ENCODE measurements at regions not wholly inside any gene's neighbourhood (a gene's known extent, or its start where the extent isn't known, plus 50 kb on each side); places are given as distances from the start of the nearest gene placed in this dataset.

DNA sequence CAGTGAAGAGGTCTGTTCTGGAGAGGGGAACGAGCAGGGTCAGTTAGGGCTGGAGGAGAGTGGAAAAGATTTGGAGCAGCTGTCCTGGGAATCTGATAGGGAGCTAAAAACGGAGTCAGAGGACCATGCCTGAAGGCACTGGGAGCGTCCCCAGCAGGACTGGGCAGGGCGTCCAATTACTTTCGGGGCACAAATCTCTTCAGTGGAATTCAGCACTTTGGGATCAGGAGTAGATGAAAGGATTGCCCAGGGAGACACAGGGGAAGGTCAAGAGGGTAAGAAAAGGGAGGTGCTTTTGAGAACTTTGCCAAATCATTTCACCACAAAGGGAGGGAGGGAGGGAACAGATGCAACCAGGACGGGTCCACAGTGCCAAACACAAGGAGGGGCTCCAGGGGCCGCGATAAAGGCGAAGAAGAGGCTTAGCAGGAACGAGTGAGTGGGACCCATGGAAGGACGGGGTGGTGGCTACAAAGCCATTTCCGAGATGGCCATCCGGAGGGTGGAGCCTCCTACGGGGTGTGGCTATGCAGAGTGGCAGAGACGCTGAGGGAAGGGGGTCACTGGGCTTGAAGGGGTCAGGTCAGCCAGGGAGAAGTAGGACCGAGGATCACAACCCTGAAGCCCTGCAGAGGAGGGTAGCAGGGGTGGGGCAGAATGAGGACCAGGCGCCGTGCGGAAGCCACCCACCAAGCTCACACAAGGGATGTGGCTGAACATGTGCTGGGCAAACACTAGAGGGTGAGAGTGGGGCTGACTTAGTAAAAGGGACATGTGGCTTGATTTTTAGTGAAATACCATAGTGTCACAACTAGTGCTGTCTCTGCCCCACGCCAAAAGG lies 180.0 kb upstream of the RREB1 start:
- no peak for DNase-seq

DNA sequence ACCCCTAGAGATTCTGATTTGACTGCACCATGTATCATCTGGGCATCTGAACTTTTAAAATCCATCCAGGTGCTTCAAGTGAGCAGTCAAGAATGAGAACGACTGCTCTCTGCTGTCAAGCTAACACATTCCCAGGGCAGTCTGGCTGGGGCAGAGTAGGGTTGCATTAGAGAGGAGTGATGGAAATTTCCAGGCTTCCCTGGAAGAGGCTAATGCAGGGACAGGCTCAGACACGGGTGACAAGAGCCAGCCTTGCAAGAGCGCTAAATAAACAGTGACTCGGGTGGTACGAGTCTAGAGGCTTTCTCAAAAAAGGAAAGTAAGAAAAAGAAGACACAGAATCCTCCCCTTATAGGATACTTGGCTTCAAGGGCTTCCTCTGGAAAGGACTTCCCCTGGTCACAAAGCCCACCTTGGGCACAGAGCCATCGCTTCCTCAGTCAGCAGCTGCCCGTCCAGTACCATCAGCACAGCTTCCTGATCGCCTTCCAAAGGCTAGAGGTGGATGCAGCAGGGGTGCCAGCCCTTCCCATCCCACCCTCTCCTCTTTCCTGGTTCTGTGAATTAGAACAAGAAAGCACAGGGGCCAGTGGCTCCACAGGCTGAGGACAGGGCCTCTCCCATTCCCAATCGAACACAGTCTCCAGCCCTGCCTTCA lies 177.4 kb upstream of the RREB1 start:
- Histone ChIP-seq H3K36me3 (no peaks in the 10 kb centered on the region), H3K4me1 (no peaks in the 10 kb centered on the region), H3K4me3 (no peak overlapping the region), H3K27me3 (no peaks in the 10 kb centered on the region), H3K27ac (no peak overlapping the region), H3K9me3 (no peaks in the 10 kb centered on the region)
- WGBS, 2 donors = 86 to 87% methylated on average over 9 of the region's 9 CpGs
- DNase-seq = no peak
- TF ChIP-seq POLR2AphosphoS5 (IDR thresholded peaks at IDR 0.05) (no peak), EP300 (IDR thresholded peaks at IDR 0.05) (no peak), POLR2A (IDR thresholded peaks at IDR 0.05) (no peak)
- TF ChIP-seq, protein P1, sequence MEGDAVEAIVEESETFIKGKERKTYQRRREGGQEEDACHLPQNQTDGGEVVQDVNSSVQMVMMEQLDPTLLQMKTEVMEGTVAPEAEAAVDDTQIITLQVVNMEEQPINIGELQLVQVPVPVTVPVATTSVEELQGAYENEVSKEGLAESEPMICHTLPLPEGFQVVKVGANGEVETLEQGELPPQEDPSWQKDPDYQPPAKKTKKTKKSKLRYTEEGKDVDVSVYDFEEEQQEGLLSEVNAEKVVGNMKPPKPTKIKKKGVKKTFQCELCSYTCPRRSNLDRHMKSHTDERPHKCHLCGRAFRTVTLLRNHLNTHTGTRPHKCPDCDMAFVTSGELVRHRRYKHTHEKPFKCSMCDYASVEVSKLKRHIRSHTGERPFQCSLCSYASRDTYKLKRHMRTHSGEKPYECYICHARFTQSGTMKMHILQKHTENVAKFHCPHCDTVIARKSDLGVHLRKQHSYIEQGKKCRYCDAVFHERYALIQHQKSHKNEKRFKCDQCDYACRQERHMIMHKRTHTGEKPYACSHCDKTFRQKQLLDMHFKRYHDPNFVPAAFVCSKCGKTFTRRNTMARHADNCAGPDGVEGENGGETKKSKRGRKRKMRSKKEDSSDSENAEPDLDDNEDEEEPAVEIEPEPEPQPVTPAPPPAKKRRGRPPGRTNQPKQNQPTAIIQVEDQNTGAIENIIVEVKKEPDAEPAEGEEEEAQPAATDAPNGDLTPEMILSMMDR (IDR thresholded peaks at IDR 0.05) = no peak
- intact Hi-C loops (cut with DNase I) = no loop called here

More for the DNA sequence above, 180.0 kb upstream of the RREB1 start:
- WGBS, 2 donors = 78 to 82% methylated on average over 20 of the region's 20 CpGs
- H3K36me3 ChIP-seq = no peaks in the 10 kb centered on the region
- H3K4me1 ChIP-seq = no peaks in the 10 kb centered on the region
- H3K27me3 ChIP-seq = no peaks in the 10 kb centered on the region
- H3K9me3 ChIP-seq = no peaks in the 10 kb centered on the region
- no peak overlapping the region for H3K4me3 ChIP-seq
- intact Hi-C loops (cut with DNase I) = no loop called here
- TF ChIP-seq EP300 (IDR thresholded peaks at IDR 0.05) (no peak), POLR2A (IDR thresholded peaks at IDR 0.05) (no peak), POLR2AphosphoS5 (IDR thresholded peaks at IDR 0.05) (no peak)
- TF ChIP-seq, protein P1 (IDR thresholded peaks at IDR 0.05) = no peak
- H3K27ac ChIP-seq = no peak overlapping the region

GRCh38 chr6:6931071-6932025 lies 176.4 kb upstream of the RREB1 start:
- DNase-seq = no peak
- TF ChIP-seq, protein P1 (IDR thresholded peaks at IDR 0.05) = no peak
- TF ChIP-seq EP300 (IDR thresholded peaks at IDR 0.05) (no peak), POLR2AphosphoS5 (IDR thresholded peaks at IDR 0.05) (no peak), POLR2A (IDR thresholded peaks at IDR 0.05) (no peak)
- Histone ChIP-seq H3K36me3 (no peaks in the 10 kb centered on the region), H3K9me3 (no peaks in the 10 kb centered on the region), H3K4me3 (no peak overlapping the region), H3K4me1 (no peaks in the 10 kb centered on the region), H3K27me3 (no peaks in the 10 kb centered on the region), H3K27ac (no peak overlapping the region)
- intact Hi-C loops (cut with DNase I) = no loop called here
- WGBS, 2 donors = 71 to 73% methylated on average over 9 of the region's 9 CpGs

GRCh38 chr6:6932341-6932740 lies 175.4 kb upstream of the RREB1 start:
- no peak for TF ChIP-seq POLR2AphosphoS5 (IDR thresholded peaks at IDR 0.05)
- no peak for TF ChIP-seq EP300 (IDR thresholded peaks at IDR 0.05)
- TF ChIP-seq POLR2A (IDR thresholded peaks at IDR 0.05) = no peak
- TF ChIP-seq, protein P1 (IDR thresholded peaks at IDR 0.05) = no peak
- WGBS, 2 donors = 45 to 93% methylated on average over 4 of the region's 4 CpGs
- Histone ChIP-seq H3K9me3 (no peaks in the 10 kb centered on the region), H3K27me3 (no peaks in the 10 kb centered on the region), H3K36me3 (no peaks in the 10 kb centered on the region), H3K4me3 (no peak overlapping the region), H3K27ac (no peak overlapping the region), H3K4me1 (no peaks in the 10 kb centered on the region)
- intact Hi-C loops (cut with DNase I) = no loop called here
- no peak for DNase-seq
